GM12878 (cell line): ENCODE measurements at regions not wholly inside any gene's neighbourhood (a gene's known extent, or its start where the extent isn't known, plus 50 kb on each side); places are given as distances from the start of the nearest gene placed in this dataset.

Experiments
- ATAC-seq: fragments of 200-7000 bp; cut with Tn5 transposase; 3 replicates; pipeline ENCODE4 v1.9.1; 2020; ENCODE audit warnings: mild to moderate bottlenecking, moderate library complexity
- BruUV-seq: library from RNA; stranded (reverse); fragments of 400-500 nt; replicated peaks from 2 replicates; lab custom pipeline; 2021; lab: Mats Ljungman, UMichigan
- CTCF ChIA-PET: fragments of 300-600 bp; sonication (Branson Sonifier 250); formaldehyde crosslinking; extraction: SDS; loops from one replicate; lab custom pipeline; 2021; ENCODE audit warnings: inconsistent platforms; lab: Yijun Ruan, JAX
- POLR2A ChIA-PET: fragments of 350-600 bp; formaldehyde crosslinking; extraction: SDS; loops from one replicate; lab custom pipeline; 2021; ENCODE audit warnings: inconsistent platforms; lab: Charles Lee
- RAD21 ChIA-PET: fragments of 300-600 bp; sonication (Branson Sonifier 250); formaldehyde crosslinking; loops from one replicate; lab custom pipeline; 2023; ENCODE audit warnings: antibody characterized with exemption; ENCODE audit not compliant: unreplicated experiment; lab: Charles Lee
- SMC1A ChIA-PET: fragments of 300-600 bp; sonication (Branson Sonifier 250); formaldehyde crosslinking; loops from one replicate; lab custom pipeline; 2023; ENCODE audit not compliant: unreplicated experiment, uncharacterized antibody; lab: Charles Lee
- DNase-seq: peaks from one replicate; pipeline ENCODE4 v3.0.0-alpha.2; 2011; ENCODE audit warnings: low read depth, low spot score
- FAIRE-seq: peaks from 3 replicates; lab custom pipeline; 2011; peaks lifted over from hg19 to GRCh38; lab: Jason Lieb, UNC
- H2AFZ ChIP-seq: 2 replicates; pipeline ENCODE4 v1.6.0; 2011; ENCODE audit warnings: low read depth, low read length, control low read depth; ENCODE audit not compliant: control insufficient read depth
- H3K27ac ChIP-seq: 2 replicates; pipeline ENCODE4 v1.5.1; 2011; ENCODE audit warnings: control low read depth; ENCODE audit not compliant: control insufficient read depth, insufficient read depth
- H3K27me3 ChIP-seq, 2 experiments: replicated peaks in 1 of 2; 2 replicates each; pipeline versions ENCODE4 v1.6.0 to v1.6.1; 2011; ENCODE audit warnings: low read length in 1 of 2; ENCODE audit not compliant: control insufficient read depth in 2 of 2, insufficient read depth in 2 of 2
- H3K36me3 ChIP-seq, 2 experiments: 2 replicates each; pipeline ENCODE4 v1.5.1; 2011; ENCODE audit warnings: low read length in 1 of 2; ENCODE audit not compliant: control insufficient read depth in 2 of 2, insufficient read depth in 2 of 2
- H3K4me1 ChIP-seq: 2 replicates; pipeline ENCODE4 v1.6.1; 2011; ENCODE audit warnings: mild to moderate bottlenecking, low read length, moderate library complexity, mixed read lengths; ENCODE audit not compliant: control insufficient read depth, insufficient read depth
- H3K4me2 ChIP-seq: 2 replicates; pipeline ENCODE4 v1.6.0; 2011; ENCODE audit warnings: control low read depth; ENCODE audit not compliant: control insufficient read depth, insufficient read depth
- H3K4me3 ChIP-seq: fragments of 200-600 bp; sonication (generic); 2 replicates; pipeline ENCODE4 v1.5.1; 2016
- H3K79me2 ChIP-seq: 2 replicates; pipeline ENCODE4 v1.6.0; 2011; ENCODE audit warnings: low read length; ENCODE audit not compliant: control insufficient read depth, insufficient read depth
- H3K9ac ChIP-seq: 2 replicates; pipeline ENCODE4 v1.8.0; 2011; ENCODE audit warnings: low read length, control low read depth, mixed read lengths; ENCODE audit not compliant: control insufficient read depth, insufficient read depth
- H3K9me3 ChIP-seq: replicated peaks from 3 replicates; pipeline ENCODE4 v1.5.1; 2011; ENCODE audit warnings: mild to moderate bottlenecking, low read length; ENCODE audit not compliant: control insufficient read depth, insufficient read depth
- H4K20me1 ChIP-seq: 2 replicates; pipeline ENCODE4 v1.6.0; 2011; ENCODE audit not compliant: control insufficient read depth, insufficient read depth
- CTCF ChIP-seq, 3 experiments: IDR thresholded peaks in 2 of 3; conservative IDR thresholded peaks in 1 of 3; 2 replicates each; pipeline ENCODE4 v1.5.1; 2011; ENCODE audit warnings: low read depth in 3 of 3, low read length in 3 of 3, mild to moderate bottlenecking in 3 of 3, control low read depth in 2 of 3, moderate library complexity in 2 of 3, inconsistent platforms in 1 of 3, mixed read lengths in 1 of 3; ENCODE audit not compliant: control insufficient read depth in 2 of 3, insufficient read depth in 1 of 3; ENCODE audit errors: extremely low read depth in 1 of 3
- CUX1 ChIP-seq: IDR thresholded peaks from 2 replicates; pipeline ENCODE4 v1.6.1; 2012; ENCODE audit warnings: improper control_type of control experiment, low read depth, low read length; ENCODE audit not compliant: insufficient replicate concordance
- GATAD2B ChIP-seq: fragments of 450-650 bp; conservative IDR thresholded peaks from 2 replicates; pipeline ENCODE4 v1.6.1; 2017; ENCODE audit warnings: low read depth, mild to moderate bottlenecking, moderate library complexity
- IKZF2 ChIP-seq, 2 experiments: fragments of 450-650 bp; IDR thresholded peaks; 2 replicates each; pipeline ENCODE4 v1.6.1; 2017; ENCODE audit warnings: mild to moderate bottlenecking in 2 of 2, moderate library complexity in 2 of 2
- MXI1 ChIP-seq: fragments of 150-350 bp; IDR thresholded peaks from 2 replicates; pipeline ENCODE4 v1.6.1; 2011; ENCODE audit warnings: low read depth, mild to moderate bottlenecking, inconsistent platforms, low read length, improper control_type of control experiment
- NFYB ChIP-seq: IDR thresholded peaks from 2 replicates; pipeline ENCODE4 v1.6.1; 2011; ENCODE audit warnings: low read depth, mild to moderate bottlenecking, low read length, improper control_type of control experiment, moderate library complexity; ENCODE audit not compliant: insufficient read depth
- NRF1 ChIP-seq: conservative IDR thresholded peaks from 2 replicates; pipeline ENCODE4 v1.6.1; 2011; ENCODE audit warnings: mild to moderate bottlenecking, low read depth, low read length, improper control_type of control experiment
- SMARCA5 ChIP-seq: fragments of 450-650 bp; IDR thresholded peaks from 2 replicates; pipeline ENCODE4 v1.6.1; 2017; ENCODE audit warnings: mild to moderate bottlenecking
- TCF12 ChIP-seq: IDR thresholded peaks from 2 replicates; pipeline ENCODE4 v1.6.1; 2011; ENCODE audit warnings: low read depth, mild to moderate bottlenecking, low read length
- ZSCAN29 ChIP-seq: fragments of 450-650 bp; IDR thresholded peaks from 2 replicates; pipeline ENCODE4 v1.6.1; 2017; ENCODE audit warnings: mild to moderate bottlenecking, moderate library complexity
- WGBS: methylation state at CpG from one replicate; pipeline ENCODE4 v1.1.6; 2016; ENCODE audit warnings: low lambda C conversion rate; ENCODE audit not compliant: insufficient replicate concordance, insufficient coverage; ENCODE audit errors: missing lambda C conversion rate; 5-methylcytosine and 5-hydroxymethylcytosine counted together
- in situ Hi-C: fragments of 300-500 bp; cut with MboI; formaldehyde crosslinking; loops from 9 replicates; pipeline ENCODE4 v1.14.3; 2018; ENCODE audit warnings: mixed read lengths
- intact Hi-C: fragments of 100-400 bp; cut with micrococcal nuclease; formaldehyde crosslinking; loops from one replicate; pipeline ENCODE4 v1.14.2; 2022; ENCODE audit not compliant: unreplicated experiment
- TF ChIP-seq, protein P1 (sequence below): fragments of 450-650 bp; IDR thresholded peaks from 2 replicates; pipeline ENCODE4 v1.6.1; 2018; ENCODE audit warnings: borderline replicate concordance, mild to moderate bottlenecking; ENCODE audit not compliant: partially characterized antibody
- TF ChIP-seq, protein P2 (sequence below): fragments of 450-650 bp; IDR thresholded peaks from 2 replicates; pipeline ENCODE4 v1.6.1; 2017; ENCODE audit warnings: antibody characterized with exemption, mild to moderate bottlenecking, moderate library complexity

GRCh38 chr15:57883701-57884100, 177.2 kb downstream of the POLR2M start:
- no peak overlapping the region for H3K4me2 ChIP-seq
- WGBS: 0% methylated on average over 1 of the region's 1 CpG
- BruUV-seq: no TSS peak
- no peak overlapping the region for H3K27ac ChIP-seq
- no peak overlapping the region for H3K4me3 ChIP-seq
- no peak overlapping the region for H2AFZ ChIP-seq
- SMC1A ChIA-PET: no interaction called here
- CTCF ChIA-PET: no interaction called here
- H3K9me3 ChIP-seq: no peaks in the 10 kb centered on the region
- FAIRE-seq (no peak), ATAC-seq (no peak), DNase-seq (no peak)
- no peaks in the 10 kb centered on the region for H3K4me1 ChIP-seq
- no peaks in the 10 kb centered on the region for H3K36me3 ChIP-seq
- 0 out of 4 replicates have a peak, but pooled peaks cover 0 to 3% of the 10 kb centered on the region in 2 experiments for H3K27me3 ChIP-seq
- no peak overlapping the region for H3K9ac ChIP-seq
- H3K79me2 ChIP-seq: no peaks in the 10 kb centered on the region
- POLR2A ChIA-PET: no interaction called here
- intact Hi-C loops: no loop called here
- H4K20me1 ChIP-seq: no peaks in the 10 kb centered on the region
- RAD21 ChIA-PET: no interaction called here
- in situ Hi-C loops: no loop called here
- TF ChIP-seq IKZF2 (IDR thresholded peaks at IDR 0.05): no peak
- TF ChIP-seq GATAD2B: no peak
- no peak for TF ChIP-seq CUX1
- no peak for TF ChIP-seq TCF12
- no peak for TF ChIP-seq ZSCAN29
- TF ChIP-seq MXI1: no peak
- TF ChIP-seq, protein P1, sequence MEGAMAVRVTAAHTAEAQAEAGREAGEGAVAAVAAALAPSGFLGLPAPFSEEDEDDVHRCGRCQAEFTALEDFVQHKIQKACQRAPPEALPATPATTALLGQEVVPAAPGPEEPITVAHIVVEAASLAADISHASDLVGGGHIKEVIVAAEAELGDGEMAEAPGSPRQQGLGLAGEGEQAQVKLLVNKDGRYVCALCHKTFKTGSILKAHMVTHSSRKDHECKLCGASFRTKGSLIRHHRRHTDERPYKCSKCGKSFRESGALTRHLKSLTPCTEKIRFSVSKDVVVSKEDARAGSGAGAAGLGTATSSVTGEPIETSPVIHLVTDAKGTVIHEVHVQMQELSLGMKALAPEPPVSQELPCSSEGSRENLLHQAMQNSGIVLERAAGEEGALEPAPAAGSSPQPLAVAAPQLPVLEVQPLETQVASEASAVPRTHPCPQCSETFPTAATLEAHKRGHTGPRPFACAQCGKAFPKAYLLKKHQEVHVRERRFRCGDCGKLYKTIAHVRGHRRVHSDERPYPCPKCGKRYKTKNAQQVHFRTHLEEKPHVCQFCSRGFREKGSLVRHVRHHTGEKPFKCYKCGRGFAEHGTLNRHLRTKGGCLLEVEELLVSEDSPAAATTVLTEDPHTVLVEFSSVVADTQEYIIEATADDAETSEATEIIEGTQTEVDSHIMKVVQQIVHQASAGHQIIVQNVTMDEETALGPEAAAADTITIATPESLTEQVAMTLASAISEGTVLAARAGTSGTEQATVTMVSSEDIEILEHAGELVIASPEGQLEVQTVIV: no peak
- no peak for TF ChIP-seq SMARCA5
- TF ChIP-seq, protein P2, sequence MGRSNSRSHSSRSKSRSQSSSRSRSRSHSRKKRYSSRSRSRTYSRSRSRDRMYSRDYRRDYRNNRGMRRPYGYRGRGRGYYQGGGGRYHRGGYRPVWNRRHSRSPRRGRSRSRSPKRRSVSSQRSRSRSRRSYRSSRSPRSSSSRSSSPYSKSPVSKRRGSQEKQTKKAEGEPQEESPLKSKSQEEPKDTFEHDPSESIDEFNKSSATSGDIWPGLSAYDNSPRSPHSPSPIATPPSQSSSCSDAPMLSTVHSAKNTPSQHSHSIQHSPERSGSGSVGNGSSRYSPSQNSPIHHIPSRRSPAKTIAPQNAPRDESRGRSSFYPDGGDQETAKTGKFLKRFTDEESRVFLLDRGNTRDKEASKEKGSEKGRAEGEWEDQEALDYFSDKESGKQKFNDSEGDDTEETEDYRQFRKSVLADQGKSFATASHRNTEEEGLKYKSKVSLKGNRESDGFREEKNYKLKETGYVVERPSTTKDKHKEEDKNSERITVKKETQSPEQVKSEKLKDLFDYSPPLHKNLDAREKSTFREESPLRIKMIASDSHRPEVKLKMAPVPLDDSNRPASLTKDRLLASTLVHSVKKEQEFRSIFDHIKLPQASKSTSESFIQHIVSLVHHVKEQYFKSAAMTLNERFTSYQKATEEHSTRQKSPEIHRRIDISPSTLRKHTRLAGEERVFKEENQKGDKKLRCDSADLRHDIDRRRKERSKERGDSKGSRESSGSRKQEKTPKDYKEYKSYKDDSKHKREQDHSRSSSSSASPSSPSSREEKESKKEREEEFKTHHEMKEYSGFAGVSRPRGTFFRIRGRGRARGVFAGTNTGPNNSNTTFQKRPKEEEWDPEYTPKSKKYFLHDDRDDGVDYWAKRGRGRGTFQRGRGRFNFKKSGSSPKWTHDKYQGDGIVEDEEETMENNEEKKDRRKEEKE: no peak
- TF ChIP-seq NFYB: no peak
- no peak for TF ChIP-seq NRF1
- no peak for TF ChIP-seq CTCF (IDR thresholded peaks at IDR 0.05 in 2 of 3, conservative IDR thresholded peaks at IDR 0.05 in 1 of 3; ENCODE audit: control insufficient read depth in 2 of 3, extremely low read depth in 1 of 3, insufficient read depth in 1 of 3, low read depth in 3 of 3, low read length in 3 of 3)
